Astrocyte of the spinal cord (primary cell): ENCODE measurements at regions not wholly inside any gene's neighbourhood (a gene's known extent, or its start where the extent isn't known, plus 50 kb on each side); places are given as distances from the start of the nearest gene placed in this dataset.

ENCODE experiments used
- DNase-seq: peaks from one replicate; pipeline ENCODE4 v3.0.0; 2011; ENCODE audit warnings: low read depth, low spot score
- H3K4me3 ChIP-seq: 2 replicates; pipeline ENCODE4 v1.5.1; 2011; ENCODE audit warnings: low read depth, mild to moderate bottlenecking, low read length, moderate library complexity
- in situ Hi-C: cut with HindIII; loops from 2 replicates; pipeline ENCODE4 v1.10.0; 2017; ENCODE audit warnings: low sequenced_read_pairs
- TF ChIP-seq, protein P1 (sequence below): IDR thresholded peaks from 2 replicates; pipeline ENCODE4 v1.5.1; 2012; ENCODE audit warnings: low read depth, mild to moderate bottlenecking, low read length, inconsistent platforms

DNA sequence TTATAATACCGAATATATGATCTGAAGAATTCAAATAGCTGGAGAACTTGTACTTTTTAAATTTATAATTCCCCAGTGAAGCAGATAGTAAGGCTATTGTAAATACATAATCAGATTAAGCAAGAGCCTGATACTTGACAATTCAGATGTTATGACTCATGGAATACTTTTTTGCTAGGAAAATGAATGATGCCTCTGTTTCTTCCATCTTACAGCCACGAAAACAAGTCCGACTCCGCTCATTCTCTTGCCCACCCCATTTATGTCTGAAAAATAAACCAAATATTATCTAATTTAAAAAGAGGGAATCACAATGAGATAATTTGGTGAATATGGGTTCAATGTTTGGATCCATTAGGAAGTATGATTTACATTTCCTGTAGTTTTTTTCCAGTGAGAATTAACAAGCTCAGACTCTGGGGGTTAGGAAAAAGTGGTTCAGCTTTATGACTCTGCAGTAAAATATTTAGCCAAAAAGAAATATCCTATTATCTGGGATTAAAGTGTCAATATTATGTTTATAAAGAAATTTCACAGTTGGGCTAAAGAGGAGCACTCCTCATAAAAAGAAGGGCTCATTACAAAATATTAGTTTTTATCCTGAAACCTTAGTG is 50.4 kb upstream of the DAB1 start:
- H3K4me3 ChIP-seq: no peak overlapping the region
- TF ChIP-seq, protein P1, sequence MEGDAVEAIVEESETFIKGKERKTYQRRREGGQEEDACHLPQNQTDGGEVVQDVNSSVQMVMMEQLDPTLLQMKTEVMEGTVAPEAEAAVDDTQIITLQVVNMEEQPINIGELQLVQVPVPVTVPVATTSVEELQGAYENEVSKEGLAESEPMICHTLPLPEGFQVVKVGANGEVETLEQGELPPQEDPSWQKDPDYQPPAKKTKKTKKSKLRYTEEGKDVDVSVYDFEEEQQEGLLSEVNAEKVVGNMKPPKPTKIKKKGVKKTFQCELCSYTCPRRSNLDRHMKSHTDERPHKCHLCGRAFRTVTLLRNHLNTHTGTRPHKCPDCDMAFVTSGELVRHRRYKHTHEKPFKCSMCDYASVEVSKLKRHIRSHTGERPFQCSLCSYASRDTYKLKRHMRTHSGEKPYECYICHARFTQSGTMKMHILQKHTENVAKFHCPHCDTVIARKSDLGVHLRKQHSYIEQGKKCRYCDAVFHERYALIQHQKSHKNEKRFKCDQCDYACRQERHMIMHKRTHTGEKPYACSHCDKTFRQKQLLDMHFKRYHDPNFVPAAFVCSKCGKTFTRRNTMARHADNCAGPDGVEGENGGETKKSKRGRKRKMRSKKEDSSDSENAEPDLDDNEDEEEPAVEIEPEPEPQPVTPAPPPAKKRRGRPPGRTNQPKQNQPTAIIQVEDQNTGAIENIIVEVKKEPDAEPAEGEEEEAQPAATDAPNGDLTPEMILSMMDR: no peak
- in situ Hi-C loops: no loop called here
- DNase-seq: peak; percentile 20
